Mesendoderm (in vitro differentiated cells): ENCODE measurements at regions not wholly inside any gene's neighbourhood (a gene's known extent, or its start where the extent isn't known, plus 50 kb on each side); places are given as distances from the start of the nearest gene placed in this dataset.

Source experiments
- DNase-seq: peaks from one replicate; pipeline ENCODE4 v3.0.0; 2013
- H2AK5ac ChIP-seq: 2 replicates; pipeline ENCODE4 v1.6.1; 2013; ENCODE audit warnings: low read length, inconsistent platforms
- H2BK120ac ChIP-seq: 2 replicates; pipeline ENCODE4 v1.6.1; 2013; ENCODE audit warnings: low read depth, mild to moderate bottlenecking, low read length, moderate library complexity, mixed read lengths
- H2BK15ac ChIP-seq: replicated peaks from 2 replicates; pipeline ENCODE4 v1.6.1; 2013; ENCODE audit warnings: low read depth, mild to moderate bottlenecking, moderate library complexity
- H2BK5ac ChIP-seq: 2 replicates; pipeline ENCODE4 v1.6.1; 2013; ENCODE audit warnings: low read length, inconsistent platforms
- H3K18ac ChIP-seq: 2 replicates; pipeline ENCODE4 v1.6.1; 2013; ENCODE audit warnings: mild to moderate bottlenecking, low read length, mixed read lengths
- H3K23ac ChIP-seq: one replicate; pipeline ENCODE4 v1.6.1; 2013; ENCODE audit warnings: low read length
- H3K27ac ChIP-seq: 2 replicates; pipeline ENCODE4 v1.5.1; 2013; ENCODE audit warnings: low read depth, mild to moderate bottlenecking, inconsistent platforms, low read length, moderate library complexity
- H3K27me3 ChIP-seq: 2 replicates; pipeline ENCODE4 v1.6.1; 2013; ENCODE audit warnings: low read length, control low read depth, mild to moderate bottlenecking, inconsistent platforms; ENCODE audit not compliant: insufficient read depth, poor library complexity
- H3K36me3 ChIP-seq: 2 replicates; pipeline ENCODE4 v1.6.1; 2013; ENCODE audit warnings: low read length, inconsistent platforms; ENCODE audit not compliant: control insufficient read depth, insufficient read depth
- H3K4ac ChIP-seq: one replicate; pipeline ENCODE4 v1.6.1; 2013; ENCODE audit warnings: low read depth, mild to moderate bottlenecking, low read length, moderate library complexity
- H3K4me1 ChIP-seq: 2 replicates; pipeline ENCODE4 v1.6.1; 2013; ENCODE audit warnings: low read depth, low read length, inconsistent platforms; ENCODE audit not compliant: control insufficient read depth
- H3K4me2 ChIP-seq: 2 replicates; pipeline ENCODE4 v1.6.1; 2013; ENCODE audit warnings: low read length
- H3K4me3 ChIP-seq: 2 replicates; pipeline ENCODE4 v1.5.1; 2013; ENCODE audit warnings: mild to moderate bottlenecking, low read length
- H3K56ac ChIP-seq: one replicate; pipeline ENCODE4 v1.6.1; 2013; ENCODE audit warnings: low read length
- H3K79me1 ChIP-seq: 2 replicates; pipeline ENCODE4 v1.6.1; 2013; ENCODE audit warnings: low read length, inconsistent platforms
- H3K79me2 ChIP-seq: 2 replicates; pipeline ENCODE4 v1.6.1; 2013; ENCODE audit warnings: mild to moderate bottlenecking, low read length; ENCODE audit not compliant: control insufficient read depth, insufficient read depth
- H3K9ac ChIP-seq: 2 replicates; pipeline ENCODE4 v1.6.1; 2013; ENCODE audit warnings: low read length, inconsistent platforms
- H4K5ac ChIP-seq: one replicate; pipeline ENCODE4 v1.6.1; 2013; ENCODE audit warnings: low read length
- H4K8ac ChIP-seq: one replicate; pipeline ENCODE4 v1.6.1; 2013; ENCODE audit warnings: low read depth, mild to moderate bottlenecking, control low read depth, low read length, moderate library complexity
- WGBS: extraction: QIAGEN DNeasy Blood & Tissue Kit; methylation state at CpG from one replicate; pipeline ENCODE4 v1.1.7; 2013; ENCODE audit warnings: low lambda C conversion rate, missing lambda C conversion rate; ENCODE audit not compliant: insufficient coverage; ENCODE audit errors: extremely low coverage; 5-methylcytosine and 5-hydroxymethylcytosine counted together

DNA sequence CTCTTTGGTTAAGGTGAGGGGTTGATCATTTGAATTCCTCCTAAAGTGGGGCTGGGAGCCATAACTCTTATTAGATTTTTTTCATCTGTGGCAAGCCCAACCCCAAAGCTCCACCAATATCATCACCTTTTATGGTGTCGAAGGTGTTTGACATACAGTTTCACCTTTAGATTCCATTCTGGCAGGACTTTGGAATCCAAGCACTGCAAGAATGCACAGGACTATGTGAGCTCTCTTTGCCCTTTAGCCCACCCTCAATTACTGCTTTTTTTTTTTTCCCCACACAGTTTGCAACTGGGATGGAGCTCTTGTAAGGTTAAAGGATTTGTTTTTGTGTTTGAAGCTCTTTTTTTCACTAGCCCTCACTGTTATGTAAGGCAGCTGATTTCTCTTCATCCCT, 154.0 kb upstream of the KCNJ16 start:
- no CpG with 5 or more reads among the region's 1 CpG for WGBS
- no peak overlapping the region for H2BK120ac ChIP-seq
- no peak overlapping the region for H3K18ac ChIP-seq
- no peak overlapping the region for H3K4me2 ChIP-seq
- H3K4me3 ChIP-seq = no peak overlapping the region
- no peaks in the 10 kb centered on the region for H3K79me2 ChIP-seq
- no peak overlapping the region for H3K4ac ChIP-seq
- H2BK15ac ChIP-seq = no peak overlapping the region
- H3K36me3 ChIP-seq = no peaks in the 10 kb centered on the region
- no peak overlapping the region for H2AK5ac ChIP-seq
- H3K23ac ChIP-seq = no peak overlapping the region
- H3K27me3 ChIP-seq = no peaks in the 10 kb centered on the region
- H3K4me1 ChIP-seq = no peaks in the 10 kb centered on the region
- H4K8ac ChIP-seq = no peak overlapping the region
- H3K9ac ChIP-seq = no peak overlapping the region
- H2BK5ac ChIP-seq = no peak overlapping the region
- no peak overlapping the region for H3K56ac ChIP-seq
- no peak overlapping the region for H4K5ac ChIP-seq
- DNase-seq = no peak
- H3K79me1 ChIP-seq = no peaks in the 10 kb centered on the region
- no peak overlapping the region for H3K27ac ChIP-seq

DNA sequence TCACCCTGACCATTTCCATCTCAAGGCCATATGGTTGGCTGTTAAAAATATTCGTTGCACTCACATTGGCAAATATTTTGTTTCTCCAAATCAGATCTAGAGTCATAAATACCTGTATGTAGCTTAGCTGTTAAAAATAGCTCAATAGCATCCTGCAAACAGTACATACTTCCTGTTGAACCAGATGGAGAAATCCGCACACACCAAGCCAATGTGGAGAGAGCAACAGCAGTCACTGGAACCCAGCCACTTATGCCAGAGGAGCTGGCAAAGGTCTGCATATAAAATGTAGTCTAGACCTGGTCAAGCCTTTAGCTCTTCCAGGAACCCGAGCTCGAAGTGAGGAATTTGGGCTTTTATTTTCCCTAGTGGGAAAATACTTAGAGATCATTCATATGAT, 146.4 kb upstream of the KCNJ16 start:
- no peaks in the 10 kb centered on the region for H3K79me2 ChIP-seq
- H3K9ac ChIP-seq = no peak overlapping the region
- no peaks in the 10 kb centered on the region for H3K36me3 ChIP-seq
- H4K5ac ChIP-seq = no peak overlapping the region
- H3K79me1 ChIP-seq = no peaks in the 10 kb centered on the region
- no peak for DNase-seq
- no peak overlapping the region for H2BK120ac ChIP-seq
- H3K23ac ChIP-seq = no peak overlapping the region
- WGBS = no CpG with 5 or more reads among the region's 4 CpGs
- no peak overlapping the region for H3K4me3 ChIP-seq
- H3K18ac ChIP-seq = no peak overlapping the region
- H2AK5ac ChIP-seq = no peak overlapping the region
- H3K4me1 ChIP-seq = no peaks in the 10 kb centered on the region
- no peak overlapping the region for H3K4me2 ChIP-seq
- no peak overlapping the region for H3K4ac ChIP-seq
- H2BK15ac ChIP-seq = no peak overlapping the region
- no peak overlapping the region for H3K27ac ChIP-seq
- H2BK5ac ChIP-seq = no peak overlapping the region
- no peak overlapping the region for H3K56ac ChIP-seq
- no peak overlapping the region for H4K8ac ChIP-seq
- H3K27me3 ChIP-seq = no peaks in the 10 kb centered on the region

DNA sequence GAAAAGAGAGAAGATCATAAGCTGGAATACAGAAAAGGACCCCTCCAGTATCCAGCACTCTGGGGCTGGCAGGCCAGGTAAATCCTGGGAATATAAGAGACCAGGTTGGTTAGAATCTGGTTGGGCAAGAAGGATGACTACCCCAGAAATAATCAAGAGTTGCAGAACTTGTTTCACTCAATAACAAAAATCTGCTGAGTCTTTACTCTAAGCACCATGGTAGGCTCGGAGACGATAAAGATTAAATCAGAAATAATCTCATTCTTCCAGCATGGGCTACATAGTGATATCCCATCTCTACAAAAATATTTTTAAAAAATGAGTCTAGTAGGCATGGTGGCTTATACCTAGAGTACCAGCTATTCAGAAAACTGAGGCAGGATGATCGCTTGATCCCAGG, 138.0 kb upstream of the KCNJ16 start:
- Histone ChIP-seq H3K36me3 (no peaks in the 10 kb centered on the region), H4K5ac (no peak overlapping the region), H3K27ac (no peak overlapping the region), H3K23ac (no peak overlapping the region), H3K9ac (no peak overlapping the region), H3K79me1 (no peaks in the 10 kb centered on the region), H4K8ac (no peak overlapping the region), H2BK120ac (no peak overlapping the region), H2AK5ac (no peak overlapping the region), H2BK15ac (no peak overlapping the region), H3K18ac (no peak overlapping the region), H3K4me3 (no peak overlapping the region), H3K56ac (no peak overlapping the region), H3K4ac (no peak overlapping the region), H3K4me2 (no peak overlapping the region), H3K79me2 (no peaks in the 10 kb centered on the region), H3K4me1 (no peaks in the 10 kb centered on the region), H3K27me3 (no peaks in the 10 kb centered on the region), H2BK5ac (no peak overlapping the region)
- no CpG with 5 or more reads among the region's 3 CpGs for WGBS
- no peak for DNase-seq

DNA sequence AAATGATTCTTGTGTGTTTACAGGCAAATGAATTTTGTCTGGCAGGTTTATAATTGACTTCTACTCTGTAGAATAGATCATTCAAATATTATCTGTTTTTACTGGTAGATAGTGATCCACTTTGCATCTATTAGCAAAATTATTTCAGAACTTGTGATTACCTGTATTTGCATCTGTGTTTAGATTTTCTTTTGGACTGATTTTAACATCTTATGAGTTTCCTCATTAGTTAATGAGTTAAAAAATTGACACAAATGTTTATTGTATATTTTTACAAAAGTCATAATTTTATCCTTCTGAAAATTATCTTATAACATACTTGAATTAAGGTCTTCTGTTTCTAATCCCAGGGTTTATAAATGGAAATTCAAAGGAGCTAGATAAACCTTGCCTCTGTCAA, 132.0 kb upstream of the KCNJ16 start:
- Histone ChIP-seq H2BK5ac (no peak overlapping the region), H3K23ac (no peak overlapping the region), H3K4ac (no peak overlapping the region), H3K4me1 (no peaks in the 10 kb centered on the region), H3K18ac (no peak overlapping the region), H3K4me3 (no peak overlapping the region), H2AK5ac (no peak overlapping the region), H3K9ac (no peak overlapping the region), H3K56ac (no peak overlapping the region), H3K79me2 (no peaks in the 10 kb centered on the region), H3K36me3 (no peaks in the 10 kb centered on the region), H4K5ac (no peak overlapping the region), H3K79me1 (no peaks in the 10 kb centered on the region), H2BK15ac (no peak overlapping the region), H3K4me2 (no peak overlapping the region), H2BK120ac (no peak overlapping the region), H4K8ac (no peak overlapping the region), H3K27me3 (no peaks in the 10 kb centered on the region), H3K27ac (no peak overlapping the region)
- DNase-seq = no peak

DNA sequence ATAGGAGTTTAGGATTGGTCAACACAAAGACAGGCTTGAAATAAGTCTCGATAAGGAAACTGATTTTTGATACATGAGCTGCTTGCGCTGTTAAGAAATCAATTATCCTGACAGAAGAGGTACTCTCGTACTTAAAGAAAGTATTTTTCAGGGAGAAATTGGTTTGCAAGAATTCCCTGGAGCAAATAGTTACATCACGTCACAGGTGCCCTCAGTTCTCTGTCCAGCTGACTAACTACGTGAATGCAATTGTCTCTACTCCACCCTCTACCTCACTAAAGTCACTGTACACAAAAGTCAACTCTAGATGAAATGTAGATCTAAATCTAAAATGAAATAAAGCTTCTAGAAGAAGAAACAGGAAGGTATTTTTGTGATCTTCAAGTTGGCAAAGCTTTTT, 130.6 kb upstream of the KCNJ16 start:
- no peak overlapping the region for H2BK120ac ChIP-seq
- WGBS = no CpG with 5 or more reads among the region's 5 CpGs

DNA sequence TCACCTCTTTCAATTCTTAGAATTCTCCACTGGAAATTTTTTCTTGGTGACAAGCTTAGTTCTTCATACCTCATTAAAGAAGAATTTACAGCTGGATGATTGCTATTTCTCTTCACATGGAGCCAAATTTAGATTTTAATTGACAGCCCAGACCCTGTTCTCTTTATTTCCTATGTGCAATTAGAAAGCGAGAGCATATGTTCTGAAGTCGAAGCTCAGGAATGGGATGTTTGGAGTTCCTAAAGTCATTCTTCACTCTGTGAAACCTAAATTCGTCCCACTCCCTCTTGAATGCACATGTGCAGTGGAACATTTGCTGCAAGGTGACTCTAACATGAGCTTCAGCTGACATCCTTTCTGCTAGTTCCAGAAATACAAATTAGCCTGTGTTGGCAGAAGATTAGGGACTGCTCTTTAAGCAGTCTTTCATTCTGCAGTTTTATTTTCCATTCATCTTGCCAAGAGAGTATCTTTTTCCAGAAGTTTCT, 129.3 kb upstream of the KCNJ16 start:
- Histone ChIP-seq H3K79me1 (no peaks in the 10 kb centered on the region), H2BK5ac (no peak overlapping the region), H3K27ac (no peak overlapping the region), H2AK5ac (no peak overlapping the region), H3K18ac (no peak overlapping the region), H4K5ac (no peak overlapping the region), H3K36me3 (no peaks in the 10 kb centered on the region), H3K4me2 (no peak overlapping the region), H3K9ac (no peak overlapping the region), H3K27me3 (no peaks in the 10 kb centered on the region), H3K4me1 (no peaks in the 10 kb centered on the region), H3K23ac (no peak overlapping the region), H3K56ac (no peak overlapping the region), H3K4ac (no peak overlapping the region), H2BK120ac (no peak overlapping the region), H2BK15ac (no peak overlapping the region), H3K4me3 (no peak overlapping the region), H3K79me2 (no peaks in the 10 kb centered on the region), H4K8ac (no peak overlapping the region)
- no CpG with 5 or more reads among the region's 3 CpGs for WGBS
- no peak for DNase-seq

More for the DNA sequence above, 130.6 kb upstream of the KCNJ16 start:
- Histone ChIP-seq H3K27me3 (no peaks in the 10 kb centered on the region), H3K23ac (no peak overlapping the region), H3K36me3 (no peaks in the 10 kb centered on the region), H3K4me3 (no peak overlapping the region), H3K9ac (no peak overlapping the region), H4K8ac (no peak overlapping the region), H3K27ac (no peak overlapping the region), H3K4ac (no peak overlapping the region), H4K5ac (no peak overlapping the region), H3K4me2 (no peak overlapping the region), H3K79me1 (no peaks in the 10 kb centered on the region), H2AK5ac (no peak overlapping the region), H3K56ac (no peak overlapping the region), H3K4me1 (no peaks in the 10 kb centered on the region), H3K79me2 (no peaks in the 10 kb centered on the region), H2BK15ac (no peak overlapping the region), H3K18ac (no peak overlapping the region), H2BK5ac (no peak overlapping the region)
- DNase-seq = no peak
